H9 (cell line): ENCODE measurements at regions not wholly inside any gene's neighbourhood (a gene's known extent, or its start where the extent isn't known, plus 50 kb on each side); places are given as distances from the start of the nearest gene placed in this dataset.
A peak's percentile ranks its signal among the peaks of the same experiment; 100 is the strongest.

Source experiments
- DNase-seq: peaks from one replicate; pipeline ENCODE4 v3.0.0-alpha.2; 2017
- H2AFZ ChIP-seq: one replicate; pipeline ENCODE4 v1.6.1; 2013; ENCODE audit warnings: mild to moderate bottlenecking, low read length, control low read depth, moderate library complexity
- H2AK5ac ChIP-seq: 2 replicates; pipeline ENCODE4 v1.6.1; 2013; ENCODE audit warnings: low read length, control low read depth, mixed read lengths; ENCODE audit not compliant: insufficient read length
- H2BK120ac ChIP-seq: one replicate; pipeline ENCODE4 v1.6.1; 2013; ENCODE audit warnings: low read depth, mild to moderate bottlenecking, low read length, control low read depth, inconsistent platforms; ENCODE audit not compliant: poor library complexity, severe bottlenecking
- H2BK12ac ChIP-seq: 2 replicates; pipeline ENCODE4 v1.6.1; 2013; ENCODE audit warnings: low read length, control low read depth, mixed read lengths, low read depth; ENCODE audit not compliant: insufficient read length
- H2BK15ac ChIP-seq: 2 replicates; pipeline ENCODE4 v1.6.1; 2013; ENCODE audit warnings: low read depth, low read length, control low read depth
- H2BK20ac ChIP-seq: one replicate; pipeline ENCODE4 v1.6.1; 2013; ENCODE audit warnings: low read depth, mild to moderate bottlenecking, low read length, control low read depth, inconsistent platforms; ENCODE audit not compliant: poor library complexity, severe bottlenecking
- H2BK5ac ChIP-seq: 2 replicates; pipeline ENCODE4 v1.6.1; 2013; ENCODE audit warnings: low read length, control low read depth, mixed read lengths; ENCODE audit not compliant: insufficient read length
- H3K14ac ChIP-seq: 2 replicates; pipeline ENCODE4 v1.6.1; 2013; ENCODE audit warnings: low read length, control low read depth; ENCODE audit not compliant: insufficient read depth
- H3K18ac ChIP-seq: 2 replicates; pipeline ENCODE4 v1.6.1; 2013; ENCODE audit warnings: low read depth, mild to moderate bottlenecking, mixed read lengths, low read length, control low read depth; ENCODE audit not compliant: insufficient read length
- H3K23ac ChIP-seq: 2 replicates; pipeline ENCODE4 v1.6.1; 2013; ENCODE audit warnings: low read length, control low read depth, mixed read lengths, low read depth; ENCODE audit not compliant: insufficient read length
- H3K23me2 ChIP-seq: 2 replicates; pipeline ENCODE4 v1.6.1; 2013; ENCODE audit warnings: low read depth, mild to moderate bottlenecking, mixed read lengths, low read length, control low read depth; ENCODE audit not compliant: insufficient read length, poor library complexity, severe bottlenecking
- H3K27ac ChIP-seq: 2 replicates; pipeline ENCODE4 v1.5.1; 2013; ENCODE audit warnings: low read length, control low read depth, mixed read lengths, low read depth; ENCODE audit not compliant: insufficient read length
- H3K27me3 ChIP-seq: 2 replicates; pipeline ENCODE4 v1.6.1; 2013; ENCODE audit warnings: low read length, control low read depth, inconsistent platforms; ENCODE audit not compliant: insufficient read depth
- H3K4ac ChIP-seq: 2 replicates; pipeline ENCODE4 v1.6.1; 2013; ENCODE audit warnings: low read depth, mild to moderate bottlenecking, control low read depth, inconsistent platforms, low read length, moderate library complexity
- H3K4me1 ChIP-seq: 2 replicates; pipeline ENCODE4 v1.6.1; 2013; ENCODE audit warnings: low read length, control low read depth, inconsistent platforms; ENCODE audit not compliant: insufficient read depth
- H3K4me2 ChIP-seq: 2 replicates; pipeline ENCODE4 v1.6.1; 2013; ENCODE audit warnings: low read length, control low read depth, mixed read lengths; ENCODE audit not compliant: insufficient read length, insufficient read depth
- H3K56ac ChIP-seq: 2 replicates; pipeline ENCODE4 v1.6.1; 2013; ENCODE audit warnings: low read depth, mild to moderate bottlenecking, mixed read lengths, low read length, control low read depth; ENCODE audit not compliant: insufficient read length
- H3K79me1 ChIP-seq: 2 replicates; pipeline ENCODE4 v1.6.1; 2013; ENCODE audit warnings: low read depth, mild to moderate bottlenecking, moderate library complexity, low read length, control low read depth, inconsistent platforms; ENCODE audit not compliant: insufficient read depth, poor library complexity, severe bottlenecking
- H3K79me2 ChIP-seq: 2 replicates; pipeline ENCODE4 v1.6.1; 2013; ENCODE audit warnings: low read length, control low read depth, inconsistent platforms; ENCODE audit not compliant: insufficient read depth
- H3K9ac ChIP-seq: 2 replicates; pipeline ENCODE4 v1.6.1; 2013; ENCODE audit warnings: low read length, control low read depth, mixed read lengths; ENCODE audit not compliant: insufficient read length; ENCODE audit errors: extremely low read depth
- H3K9me3 ChIP-seq: one replicate; pipeline ENCODE4 v1.6.1; 2013; ENCODE audit warnings: low read depth, low read length, inconsistent platforms; ENCODE audit not compliant: control insufficient read depth
- H3T11ph ChIP-seq: one replicate; pipeline ENCODE4 v1.6.1; 2013; ENCODE audit warnings: mild to moderate bottlenecking, low read length, control low read depth, inconsistent platforms
- H4K20me1 ChIP-seq: one replicate; pipeline ENCODE4 v1.6.1; 2013; ENCODE audit not compliant: control insufficient read depth, insufficient read length, insufficient read depth
- H4K5ac ChIP-seq: 2 replicates; pipeline ENCODE4 v1.6.1; 2013; ENCODE audit warnings: low read depth, mild to moderate bottlenecking, mixed read lengths, low read length, control low read depth; ENCODE audit not compliant: insufficient read length
- H4K8ac ChIP-seq: replicated peaks from 2 replicates; pipeline ENCODE4 v1.6.1; 2013; ENCODE audit warnings: low read length, control low read depth, mixed read lengths, low read depth; ENCODE audit not compliant: insufficient read length
- H4K91ac ChIP-seq: 2 replicates; pipeline ENCODE4 v1.6.1; 2013; ENCODE audit warnings: low read depth, mild to moderate bottlenecking, moderate library complexity, mixed read lengths, low read length, control low read depth; ENCODE audit not compliant: insufficient read length
- H3K27ac Mint-ChIP-seq, 3 experiments: 2 replicates in 2 of 3; 3 replicates in 1 of 3; pipeline ENCODE4 v1.8.0; 2020 to 2021; ENCODE audit warnings: mixed read lengths in 3 of 3, mild to moderate bottlenecking in 1 of 3, moderate library complexity in 1 of 3
- H3K27me3 Mint-ChIP-seq: 2 replicates; pipeline ENCODE4 v1.8.0; 2021; ENCODE audit warnings: low read depth, mild to moderate bottlenecking, moderate library complexity, mixed read lengths
- H3K36me3 Mint-ChIP-seq, 3 experiments: 2 replicates in 2 of 3; 3 replicates in 1 of 3; pipeline ENCODE4 v1.8.0; 2020 to 2021; ENCODE audit warnings: low read depth in 3 of 3, mixed read lengths in 3 of 3; ENCODE audit not compliant: insufficient read depth in 1 of 3
- H3K4me1 Mint-ChIP-seq, 2 experiments: 2 replicates each; pipeline ENCODE4 v1.8.0; 2020; ENCODE audit warnings: mixed read lengths in 2 of 2
- H3K4me3 Mint-ChIP-seq, 2 experiments: 2 replicates in 1 of 2; 3 replicates in 1 of 2; pipeline ENCODE4 v1.8.0; 2020 to 2021; ENCODE audit warnings: mild to moderate bottlenecking in 2 of 2, mixed read lengths in 2 of 2, moderate library complexity in 1 of 2
- H3K9me3 Mint-ChIP-seq, 2 experiments: 2 replicates in 1 of 2; 3 replicates in 1 of 2; pipeline ENCODE4 v1.8.0; 2020; ENCODE audit warnings: mild to moderate bottlenecking in 2 of 2, mixed read lengths in 2 of 2, moderate library complexity in 1 of 2
- WGBS: extraction: QIAGEN DNeasy Blood & Tissue Kit; methylation state at CpG from one replicate; pipeline ENCODE4 v1.1.7; 2013; ENCODE audit warnings: missing lambda C conversion rate, low lambda C conversion rate, mixed read lengths; ENCODE audit not compliant: insufficient read length; ENCODE audit errors: extremely low coverage; 5-methylcytosine and 5-hydroxymethylcytosine counted together
- TF ChIP-seq, protein P1 (sequence below): fragments of 200-600 bp; sonication (generic); conservative IDR thresholded peaks from 3 replicates; pipeline ENCODE4 v1.8.0; 2021; ENCODE audit warnings: antibody characterized with exemption, mild to moderate bottlenecking

DNA sequence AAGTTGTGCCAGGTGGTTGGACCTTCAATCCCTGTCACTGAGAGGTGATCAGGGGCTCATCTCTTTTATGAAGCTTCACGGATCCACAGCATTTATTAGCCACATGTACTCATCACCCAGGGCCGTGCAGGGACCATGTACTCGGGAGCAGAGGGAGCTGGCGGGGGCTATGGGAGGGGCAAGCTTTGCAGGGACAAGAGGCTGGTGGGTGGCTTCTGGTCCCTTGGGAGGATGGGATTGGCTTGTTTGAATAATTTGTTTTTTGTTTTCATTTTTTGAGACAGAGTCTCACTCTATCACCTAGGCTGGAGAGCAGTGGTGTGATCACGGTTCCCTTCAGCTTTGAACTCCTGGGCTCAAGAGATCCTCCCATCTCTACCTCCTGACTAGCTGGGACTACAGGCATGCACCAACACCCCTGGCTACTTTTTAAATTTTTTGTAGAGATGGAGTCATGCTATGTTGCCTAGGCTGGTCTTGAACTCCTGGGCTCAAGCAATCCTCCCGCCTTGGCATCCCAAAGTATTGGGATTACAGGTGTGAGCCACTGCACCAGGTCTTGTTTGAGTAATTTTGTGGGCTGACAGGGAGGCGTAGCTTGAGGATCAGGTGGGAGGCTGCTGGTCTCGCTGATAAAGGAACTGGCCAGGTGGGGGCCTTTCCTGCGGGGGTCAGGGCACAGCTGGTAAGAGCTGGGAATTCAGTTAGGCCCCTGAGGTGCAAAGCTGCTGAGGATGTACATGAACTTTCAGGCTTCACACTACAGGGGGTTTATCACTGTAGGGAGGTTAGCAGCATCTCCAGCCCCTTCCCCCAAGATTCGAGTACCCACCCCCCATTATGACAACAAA lies 308.0 kb upstream of the C1orf174 start:
- peaks cover 9 to 28% (median 13%) of the 10 kb centered on the region in 3 experiments; a peak in 5 of 7 replicates for H3K36me3 Mint-ChIP-seq
- Histone ChIP-seq H3K56ac (no peak overlapping the region), H3K18ac (no peak overlapping the region), H4K8ac (no peak overlapping the region), H3K9me3 (peaks cover 9% of the 10 kb centered on the region), H3K23me2 (no peaks in the 10 kb centered on the region), H2AFZ (no peak overlapping the region), H3K79me1 (no peaks in the 10 kb centered on the region), H2BK120ac (no peak overlapping the region), H4K20me1 (no peaks in the 10 kb centered on the region), H3K4me2 (no peak overlapping the region), H3K79me2 (no peaks in the 10 kb centered on the region), H3K4me1 (no peaks in the 10 kb centered on the region; the same call in 1 of the 2 replicates), H3T11ph (no peak overlapping the region), H3K4ac (no peak overlapping the region), H3K23ac (no peak overlapping the region), H2BK12ac (no peak overlapping the region), H3K9ac (no peak overlapping the region), H4K91ac (no peak overlapping the region), H4K5ac (no peak overlapping the region), H3K27ac (no peak overlapping the region), H3K27me3 (no peaks in the 10 kb centered on the region), H2AK5ac (no peak overlapping the region), H2BK5ac (no peak overlapping the region), H3K14ac (no peak overlapping the region), H2BK15ac (no peak overlapping the region), H2BK20ac (no peak overlapping the region)
- H3K27ac Mint-ChIP-seq = peak overlapping the region in 1 of 3 experiments; percentile 53; a peak in 1 of 7 replicates
- TF ChIP-seq, protein P1, sequence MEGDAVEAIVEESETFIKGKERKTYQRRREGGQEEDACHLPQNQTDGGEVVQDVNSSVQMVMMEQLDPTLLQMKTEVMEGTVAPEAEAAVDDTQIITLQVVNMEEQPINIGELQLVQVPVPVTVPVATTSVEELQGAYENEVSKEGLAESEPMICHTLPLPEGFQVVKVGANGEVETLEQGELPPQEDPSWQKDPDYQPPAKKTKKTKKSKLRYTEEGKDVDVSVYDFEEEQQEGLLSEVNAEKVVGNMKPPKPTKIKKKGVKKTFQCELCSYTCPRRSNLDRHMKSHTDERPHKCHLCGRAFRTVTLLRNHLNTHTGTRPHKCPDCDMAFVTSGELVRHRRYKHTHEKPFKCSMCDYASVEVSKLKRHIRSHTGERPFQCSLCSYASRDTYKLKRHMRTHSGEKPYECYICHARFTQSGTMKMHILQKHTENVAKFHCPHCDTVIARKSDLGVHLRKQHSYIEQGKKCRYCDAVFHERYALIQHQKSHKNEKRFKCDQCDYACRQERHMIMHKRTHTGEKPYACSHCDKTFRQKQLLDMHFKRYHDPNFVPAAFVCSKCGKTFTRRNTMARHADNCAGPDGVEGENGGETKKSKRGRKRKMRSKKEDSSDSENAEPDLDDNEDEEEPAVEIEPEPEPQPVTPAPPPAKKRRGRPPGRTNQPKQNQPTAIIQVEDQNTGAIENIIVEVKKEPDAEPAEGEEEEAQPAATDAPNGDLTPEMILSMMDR = no peak
- H3K4me3 Mint-ChIP-seq = no peak overlapping the region
- DNase-seq = no peak
- peaks cover 16 to 19% of the 10 kb centered on the region in 2 experiments for H3K4me1 Mint-ChIP-seq
- no CpG with 5 or more reads among the region's 10 CpGs for WGBS
- H3K27me3 Mint-ChIP-seq = peaks cover 10% of the 10 kb centered on the region
- peaks cover 34 to 41% of the 10 kb centered on the region in 2 experiments for H3K9me3 Mint-ChIP-seq
